GM12872 (cell line): ENCODE measurements at regions not wholly inside any gene's neighbourhood (a gene's known extent, or its start where the extent isn't known, plus 50 kb on each side); places are given as distances from the start of the nearest gene placed in this dataset.

Source experiments
- TF ChIP-seq, protein P1 (sequence below): IDR thresholded peaks from 3 replicates; pipeline ENCODE4 v1.5.1; 2011; ENCODE audit warnings: low read depth, mild to moderate bottlenecking, low read length, moderate library complexity; ENCODE audit not compliant: insufficient read depth

DNA sequence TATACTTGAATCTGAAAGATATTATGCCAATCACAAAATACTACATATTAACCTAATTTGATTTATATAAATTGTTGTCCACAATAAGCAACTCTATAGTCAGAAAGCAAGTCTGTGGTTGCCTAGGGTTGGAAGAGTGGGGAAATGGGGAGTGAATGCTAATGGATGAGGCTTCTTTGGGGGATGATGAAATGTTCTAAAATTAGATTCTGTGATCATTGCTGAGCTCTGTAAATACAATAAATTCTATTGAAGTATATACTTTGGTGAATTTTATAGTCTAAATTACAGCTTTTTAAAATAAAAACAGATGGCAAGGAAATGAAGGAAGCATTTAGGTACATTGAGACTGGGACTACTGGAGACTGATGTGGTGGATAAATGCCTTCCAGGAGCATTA, 275.5 kb downstream of the MBD2 start:
- TF ChIP-seq, protein P1, sequence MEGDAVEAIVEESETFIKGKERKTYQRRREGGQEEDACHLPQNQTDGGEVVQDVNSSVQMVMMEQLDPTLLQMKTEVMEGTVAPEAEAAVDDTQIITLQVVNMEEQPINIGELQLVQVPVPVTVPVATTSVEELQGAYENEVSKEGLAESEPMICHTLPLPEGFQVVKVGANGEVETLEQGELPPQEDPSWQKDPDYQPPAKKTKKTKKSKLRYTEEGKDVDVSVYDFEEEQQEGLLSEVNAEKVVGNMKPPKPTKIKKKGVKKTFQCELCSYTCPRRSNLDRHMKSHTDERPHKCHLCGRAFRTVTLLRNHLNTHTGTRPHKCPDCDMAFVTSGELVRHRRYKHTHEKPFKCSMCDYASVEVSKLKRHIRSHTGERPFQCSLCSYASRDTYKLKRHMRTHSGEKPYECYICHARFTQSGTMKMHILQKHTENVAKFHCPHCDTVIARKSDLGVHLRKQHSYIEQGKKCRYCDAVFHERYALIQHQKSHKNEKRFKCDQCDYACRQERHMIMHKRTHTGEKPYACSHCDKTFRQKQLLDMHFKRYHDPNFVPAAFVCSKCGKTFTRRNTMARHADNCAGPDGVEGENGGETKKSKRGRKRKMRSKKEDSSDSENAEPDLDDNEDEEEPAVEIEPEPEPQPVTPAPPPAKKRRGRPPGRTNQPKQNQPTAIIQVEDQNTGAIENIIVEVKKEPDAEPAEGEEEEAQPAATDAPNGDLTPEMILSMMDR, result no peak

DNA sequence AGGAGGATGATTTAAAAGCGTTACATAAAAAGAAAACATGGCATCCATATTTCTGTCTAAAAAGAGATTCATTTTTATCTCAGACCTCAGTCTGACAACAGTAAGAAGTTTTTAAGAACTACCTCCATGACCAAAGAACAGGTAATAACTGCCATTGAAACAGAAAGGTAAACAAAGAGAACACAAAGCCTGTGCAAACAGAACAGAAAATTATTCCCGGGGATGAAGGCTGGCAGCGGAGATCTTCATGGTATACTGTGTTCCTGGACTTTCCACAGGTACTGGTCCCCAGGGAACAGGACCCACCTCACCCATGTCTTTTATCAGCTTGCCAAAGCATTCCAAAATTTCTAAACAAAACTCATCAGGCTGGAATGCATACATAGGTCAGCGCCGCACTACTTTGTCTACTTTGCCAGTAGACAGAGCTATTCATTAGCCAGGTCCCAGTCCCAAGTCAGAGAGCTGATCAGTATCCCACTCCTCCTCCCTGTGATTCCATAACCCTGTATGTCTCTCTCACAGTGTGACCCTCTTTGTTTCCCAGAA, 277.3 kb downstream of the MBD2 start:
- TF ChIP-seq, protein P1, result no peak

DNA sequence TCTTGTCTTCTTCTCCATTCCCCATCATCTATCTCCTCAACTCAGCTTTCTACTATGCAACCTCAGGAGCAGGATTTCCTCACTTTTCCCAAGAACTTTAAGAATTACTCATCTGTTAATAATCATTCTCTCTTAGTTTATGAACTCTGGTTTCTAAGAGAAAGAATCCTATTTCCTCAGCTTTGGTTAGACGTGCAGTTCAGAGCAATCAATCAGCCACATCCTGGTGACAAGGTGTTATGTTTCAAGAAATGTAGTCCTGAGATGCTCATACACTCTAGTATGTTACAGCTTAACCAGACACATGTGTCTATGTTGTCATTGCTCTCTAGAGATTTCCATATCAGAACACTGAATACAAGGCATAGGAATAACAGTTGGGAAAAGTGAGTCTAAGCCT, 277.9 kb downstream of the MBD2 start:
- TF ChIP-seq, protein P1, result no peak

DNA sequence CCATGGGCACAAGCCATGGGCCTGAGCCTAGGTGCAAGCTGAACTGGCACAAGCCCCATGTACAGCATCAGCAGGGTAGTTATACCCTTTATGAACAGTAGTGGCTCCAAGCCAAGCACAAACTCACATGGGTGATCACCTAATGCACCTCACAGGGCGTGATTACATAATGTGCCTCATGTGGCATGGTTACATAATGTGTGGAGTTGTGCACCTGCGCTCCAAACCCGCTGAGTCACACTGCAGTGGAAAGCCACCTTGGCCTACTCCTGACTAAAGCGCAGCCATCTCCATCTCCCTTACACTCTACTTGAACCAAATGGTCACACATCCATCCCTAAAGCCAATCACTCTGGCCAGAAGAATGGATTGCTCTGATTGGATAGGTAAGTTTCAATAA, 279.7 kb downstream of the MBD2 start:
- TF ChIP-seq, protein P1, result no peak

DNA sequence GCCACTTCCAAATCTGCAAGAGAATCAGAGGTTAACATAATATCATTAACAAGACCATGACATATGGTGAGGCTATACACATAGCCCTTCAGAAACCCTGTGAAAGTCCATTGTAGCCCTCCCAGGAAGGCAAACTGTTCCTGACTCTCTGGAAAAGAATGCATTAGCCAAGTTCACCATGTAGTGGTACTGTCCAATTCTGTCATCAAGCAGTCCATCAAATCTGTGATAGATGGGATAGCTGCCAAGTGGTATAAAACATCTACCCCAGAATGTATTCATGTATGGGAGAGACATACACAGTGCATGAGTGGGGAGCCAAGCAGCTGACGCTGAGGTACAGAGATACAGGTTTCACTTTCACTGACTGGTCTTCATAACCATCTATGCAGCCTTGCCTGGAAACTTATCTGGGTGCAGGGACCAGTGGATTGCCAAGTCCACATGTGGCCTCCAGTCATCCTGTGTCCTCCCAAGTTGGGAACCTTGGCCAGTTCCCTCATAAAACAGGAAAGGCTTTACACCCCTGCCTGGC, 281.1 kb downstream of the MBD2 start:
- TF ChIP-seq, protein P1, result no peak

DNA sequence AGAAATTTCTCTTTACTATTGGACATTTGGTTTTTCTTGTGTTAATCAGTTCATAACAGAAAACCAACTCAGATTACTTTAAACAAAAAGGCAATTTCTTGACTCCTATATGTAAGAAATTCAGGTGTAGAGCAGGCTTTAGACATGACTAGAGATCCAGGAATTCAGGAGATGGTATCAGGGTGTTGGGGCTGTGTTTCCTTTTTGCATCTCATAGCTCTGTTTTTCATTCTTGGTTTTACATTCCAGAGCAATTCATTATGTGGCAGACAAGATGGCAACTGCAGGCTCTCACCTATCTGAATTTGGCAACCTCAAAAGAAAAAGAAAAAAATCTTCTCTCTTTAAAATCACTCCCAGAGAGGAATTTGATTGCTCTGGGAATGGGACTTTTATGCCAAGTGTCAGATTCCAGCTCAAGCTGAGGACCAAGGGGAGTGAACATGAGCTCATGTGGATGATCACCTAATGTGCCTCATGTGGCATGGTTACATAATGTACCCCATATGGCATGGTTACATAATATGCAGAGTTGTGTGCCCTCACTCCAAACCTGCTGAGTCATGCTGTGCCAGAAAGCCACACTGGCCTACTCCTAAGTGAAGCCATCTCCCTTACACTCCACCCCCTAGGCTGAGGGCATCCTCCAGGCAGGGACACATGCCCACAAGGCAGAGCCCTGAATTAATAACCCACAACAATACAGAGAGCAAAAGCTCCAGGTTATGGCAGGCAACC, 282.7 kb downstream of the MBD2 start:
- TF ChIP-seq, protein P1, result no peak

DNA sequence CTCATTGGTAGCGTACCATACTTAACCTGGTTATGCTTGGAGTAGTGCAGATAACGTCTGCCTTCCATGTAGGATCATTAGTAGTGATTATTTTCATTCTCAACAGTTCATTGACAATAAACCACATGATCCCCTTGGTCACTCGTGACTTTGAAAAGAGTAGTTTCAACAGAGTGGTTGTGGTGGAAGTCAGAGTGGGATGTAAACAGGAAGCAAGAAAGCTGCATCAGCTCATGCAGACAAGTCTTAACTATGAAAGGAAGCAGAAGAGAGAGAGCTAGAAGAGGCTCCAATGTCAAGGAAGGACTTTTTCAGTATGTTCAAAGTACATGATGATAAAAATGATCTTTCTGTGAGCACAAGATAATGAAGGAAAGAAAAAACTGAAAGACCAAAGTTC, 287.4 kb downstream of the MBD2 start:
- TF ChIP-seq, protein P1, result no peak
